Neuronal stem cell (in vitro differentiated cells): ENCODE measurements at regions not wholly inside any gene's neighbourhood (a gene's known extent, or its start where the extent isn't known, plus 50 kb on each side); places are given as distances from the start of the nearest gene placed in this dataset.

Experiments
- DNase-seq: peaks from one replicate; pipeline ENCODE4 v3.0.0-alpha.2; 2013; ENCODE audit warnings: low spot score
- H2AFZ ChIP-seq: one replicate; pipeline ENCODE4 v1.6.1; 2013; ENCODE audit warnings: mild to moderate bottlenecking, low read length, inconsistent platforms
- H2AK5ac ChIP-seq: 2 replicates; pipeline ENCODE4 v1.6.1; 2013; ENCODE audit warnings: low read depth, mild to moderate bottlenecking, inconsistent platforms, low read length, moderate library complexity, mixed read lengths
- H2BK120ac ChIP-seq: 2 replicates; pipeline ENCODE4 v1.6.1; 2013; ENCODE audit warnings: low read depth, mild to moderate bottlenecking, inconsistent platforms, low read length, moderate library complexity, mixed read lengths
- H2BK12ac ChIP-seq: one replicate; pipeline ENCODE4 v1.6.1; 2013; ENCODE audit warnings: low read length, inconsistent platforms
- H2BK15ac ChIP-seq: 2 replicates; pipeline ENCODE4 v1.6.1; 2013; ENCODE audit warnings: mild to moderate bottlenecking, low read length, inconsistent platforms, mixed read lengths
- H2BK5ac ChIP-seq: one replicate; pipeline ENCODE4 v1.6.1; 2013; ENCODE audit warnings: inconsistent platforms, mild to moderate bottlenecking, low read length, moderate library complexity
- H3K14ac ChIP-seq: one replicate; pipeline ENCODE4 v1.6.1; 2013; ENCODE audit warnings: low read length, inconsistent platforms
- H3K18ac ChIP-seq: 2 replicates; pipeline ENCODE4 v1.6.1; 2013; ENCODE audit warnings: low read length, inconsistent platforms
- H3K23ac ChIP-seq: 2 replicates; pipeline ENCODE4 v1.6.1; 2013; ENCODE audit warnings: low read depth, mild to moderate bottlenecking, mixed read lengths, low read length, inconsistent platforms; ENCODE audit not compliant: poor library complexity
- H3K27ac ChIP-seq: replicated peaks from 3 replicates; pipeline ENCODE4 v1.5.1; 2013; ENCODE audit warnings: low read length, inconsistent platforms
- H3K27me3 ChIP-seq, 3 experiments: 2 replicates each; pipeline ENCODE4 v1.6.1; 2013; ENCODE audit warnings: low read length in 3 of 3, mild to moderate bottlenecking in 2 of 3, inconsistent platforms in 1 of 3, low read depth in 1 of 3, mixed read lengths in 1 of 3, moderate library complexity in 1 of 3; ENCODE audit not compliant: control insufficient read depth in 3 of 3, insufficient read depth in 3 of 3
- H3K36me3 ChIP-seq, 2 donors: replicated peaks in 1 of 2; 2 replicates each; pipeline ENCODE4 v1.6.1; 2013; ENCODE audit warnings: low read length in 2 of 2; ENCODE audit not compliant: control insufficient read depth in 2 of 2, insufficient read depth in 2 of 2
- H3K4ac ChIP-seq: 2 replicates; pipeline ENCODE4 v1.6.1; 2013; ENCODE audit warnings: inconsistent platforms, mild to moderate bottlenecking, low read length, moderate library complexity
- H3K4me1 ChIP-seq, 2 donors: 1 replicate in 1 of 2; 2 replicates in 1 of 2; pipeline ENCODE4 v1.6.1; 2013; ENCODE audit warnings: low read length in 2 of 2, low read depth in 1 of 2; ENCODE audit not compliant: control insufficient read depth in 2 of 2, insufficient read depth in 1 of 2
- H3K4me2 ChIP-seq: one replicate; pipeline ENCODE4 v1.6.1; 2013; ENCODE audit warnings: mild to moderate bottlenecking, low read length, inconsistent platforms; ENCODE audit not compliant: insufficient read depth, poor library complexity, severe bottlenecking
- H3K4me3 ChIP-seq, 2 donors: 2 replicates each; pipeline ENCODE4 v1.5.1; 2013; ENCODE audit warnings: low read length in 2 of 2, mild to moderate bottlenecking in 2 of 2, inconsistent platforms in 1 of 2, moderate library complexity in 1 of 2
- H3K79me1 ChIP-seq: one replicate; pipeline ENCODE4 v1.6.1; 2013; ENCODE audit warnings: low read depth, mild to moderate bottlenecking, inconsistent platforms, low read length, moderate library complexity
- H3K9ac ChIP-seq: one replicate; pipeline ENCODE4 v1.6.1; 2013; ENCODE audit warnings: mild to moderate bottlenecking, low read depth, low read length, inconsistent platforms; ENCODE audit not compliant: poor library complexity
- H3K9me3 ChIP-seq, 2 donors: replicated peaks in 1 of 2; 2 replicates each; pipeline versions ENCODE3 to v1.6.1; 2013; ENCODE audit warnings: low read length in 2 of 2, mild to moderate bottlenecking in 2 of 2, inconsistent platforms in 1 of 2, low read depth in 1 of 2, mixed read lengths in 1 of 2, moderate library complexity in 1 of 2; ENCODE audit not compliant: control insufficient read depth in 2 of 2, insufficient read depth in 1 of 2
- H4K8ac ChIP-seq: one replicate; pipeline ENCODE4 v1.6.1; 2013; ENCODE audit warnings: low read depth, mild to moderate bottlenecking, inconsistent platforms, low read length, moderate library complexity
- H4K91ac ChIP-seq: one replicate; pipeline ENCODE4 v1.6.1; 2013; ENCODE audit warnings: low read length, low read depth, mild to moderate bottlenecking, inconsistent platforms; ENCODE audit not compliant: poor library complexity
- WGBS, 2 donors: extraction: QIAGEN DNeasy Blood & Tissue Kit; methylation state at CpG; one replicate each; pipeline ENCODE4 v1.1.7; 2013; ENCODE audit warnings: missing lambda C conversion rate in 2 of 2, mixed read lengths in 1 of 2; ENCODE audit not compliant: insufficient read length in 2 of 2, insufficient replicate concordance in 1 of 2; ENCODE audit errors: extremely low coverage in 2 of 2; 5-methylcytosine and 5-hydroxymethylcytosine counted together

GRCh38 chr14:85234156-85235025 lies 295.6 kb upstream of the FLRT2 start:
- Histone ChIP-seq H3K79me1 (no peaks in the 10 kb centered on the region), H3K4me3 (no peak overlapping the region), H3K14ac (no peak overlapping the region), H3K9ac (no peak overlapping the region), H2BK5ac (no peak overlapping the region), H3K18ac (no peak overlapping the region), H3K27me3 (no peaks in the 10 kb centered on the region), H3K4ac (no peak overlapping the region), H2AFZ (no peak overlapping the region), H3K4me1 (no peaks in the 10 kb centered on the region), H3K4me2 (no peak overlapping the region), H3K27ac (no peak overlapping the region), H4K8ac (no peak overlapping the region), H3K9me3 (no peaks in the 10 kb centered on the region), H2BK12ac (no peak overlapping the region), H2BK120ac (no peak overlapping the region), H2BK15ac (no peak overlapping the region), H3K36me3 (no peaks in the 10 kb centered on the region), H3K23ac (no peak overlapping the region), H4K91ac (no peak overlapping the region), H2AK5ac (no peak overlapping the region)
- WGBS, 2 donors: no CpG with 5 or more reads among the region's 10 CpGs
- DNase-seq: no peak

GRCh38 chr14:85235868-85236267 lies 294.1 kb upstream of the FLRT2 start:
- Histone ChIP-seq H2AK5ac (no peak overlapping the region), H2BK12ac (no peak overlapping the region), H3K23ac (no peak overlapping the region), H2BK5ac (no peak overlapping the region), H3K4me1 (no peaks in the 10 kb centered on the region), H3K4me2 (no peak overlapping the region), H3K9me3 (no peaks in the 10 kb centered on the region), H3K9ac (no peak overlapping the region), H3K27ac (no peak overlapping the region), H3K14ac (no peak overlapping the region), H4K8ac (no peak overlapping the region), H2BK120ac (no peak overlapping the region), H3K18ac (no peak overlapping the region), H3K4me3 (no peak overlapping the region), H3K36me3 (no peaks in the 10 kb centered on the region), H2BK15ac (no peak overlapping the region), H4K91ac (no peak overlapping the region), H3K27me3 (no peaks in the 10 kb centered on the region), H2AFZ (no peak overlapping the region), H3K79me1 (no peaks in the 10 kb centered on the region), H3K4ac (no peak overlapping the region)
- WGBS, 2 donors: no CpG with 5 or more reads among the region's 3 CpGs
- no peak for DNase-seq

DNA sequence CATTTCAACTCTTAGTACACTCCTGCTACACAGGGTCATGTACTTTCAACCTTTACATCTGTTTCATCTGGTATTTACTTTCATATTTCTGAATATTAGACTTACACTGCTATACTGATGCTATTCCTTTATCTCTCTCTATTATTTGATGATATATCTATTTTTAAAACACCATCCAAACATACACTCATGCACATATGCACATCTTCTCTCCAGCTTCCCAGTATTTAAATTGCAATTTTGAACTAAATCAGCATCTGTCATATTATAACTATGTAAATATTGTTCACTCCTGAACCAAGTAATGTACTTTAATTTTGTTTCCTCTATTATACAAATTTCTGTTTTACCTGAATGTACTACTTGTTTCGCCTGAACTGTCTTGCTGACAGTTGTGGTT lies 293.6 kb upstream of the FLRT2 start:
- H3K4me3 ChIP-seq: no peak overlapping the region
- no peak overlapping the region for H2BK5ac ChIP-seq

DNA sequence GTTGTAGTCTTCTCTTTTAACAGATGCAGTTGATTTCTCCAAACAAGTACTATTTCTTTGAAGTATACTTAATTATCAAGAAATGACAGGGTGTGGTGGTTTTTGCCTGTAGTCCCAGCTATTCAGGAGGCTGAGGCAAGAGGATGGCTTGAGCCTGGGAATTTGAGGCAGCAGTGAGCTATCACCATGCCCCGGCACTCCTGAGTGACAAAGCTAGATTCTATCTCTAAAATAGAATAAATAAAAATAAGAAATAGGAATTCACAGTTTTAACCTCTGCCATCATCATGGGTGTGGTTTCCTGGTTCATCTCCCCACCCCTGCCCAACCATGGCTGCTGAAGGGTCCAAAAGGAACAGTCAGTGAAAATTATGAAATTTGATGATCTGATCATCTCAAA lies 290.2 kb upstream of the FLRT2 start:
- H3K14ac ChIP-seq: no peak overlapping the region
- no peak overlapping the region for H2BK120ac ChIP-seq
- no peak overlapping the region for H3K4me2 ChIP-seq
- no peak for DNase-seq
- no peaks in the 10 kb centered on the region for H3K36me3 ChIP-seq
- H3K27me3 ChIP-seq: no peaks in the 10 kb centered on the region
- WGBS, 2 donors: no CpG with 5 or more reads among the region's 1 CpG
- no peak overlapping the region for H4K91ac ChIP-seq
- H2BK15ac ChIP-seq: no peak overlapping the region
- H3K4ac ChIP-seq: no peak overlapping the region
- H3K27ac ChIP-seq: no peak overlapping the region
- no peak overlapping the region for H2BK5ac ChIP-seq
- no peak overlapping the region for H2AK5ac ChIP-seq
- no peak overlapping the region for H2AFZ ChIP-seq
- H4K8ac ChIP-seq: no peak overlapping the region
- peaks cover 0 to 2% of the 10 kb centered on the region in 2 donors for H3K4me1 ChIP-seq
- H3K9me3 ChIP-seq: no peaks in the 10 kb centered on the region
- no peaks in the 10 kb centered on the region for H3K79me1 ChIP-seq
- H3K4me3 ChIP-seq: no peak overlapping the region
- H3K18ac ChIP-seq: no peak overlapping the region
- no peak overlapping the region for H2BK12ac ChIP-seq
- no peak overlapping the region for H3K9ac ChIP-seq
- H3K23ac ChIP-seq: no peak overlapping the region

More for the DNA sequence above, 293.6 kb upstream of the FLRT2 start:
- Histone ChIP-seq H2BK120ac (no peak overlapping the region), H3K36me3 (no peaks in the 10 kb centered on the region), H2BK12ac (no peak overlapping the region), H2AFZ (no peak overlapping the region), H2AK5ac (no peak overlapping the region), H3K18ac (no peak overlapping the region), H3K27ac (no peak overlapping the region), H4K91ac (no peak overlapping the region), H2BK15ac (no peak overlapping the region), H3K14ac (no peak overlapping the region), H4K8ac (no peak overlapping the region), H3K4me2 (no peak overlapping the region), H3K4ac (no peak overlapping the region), H3K79me1 (no peaks in the 10 kb centered on the region), H3K27me3 (no peaks in the 10 kb centered on the region), H3K9me3 (no peaks in the 10 kb centered on the region), H3K4me1 (no peaks in the 10 kb centered on the region), H3K9ac (no peak overlapping the region), H3K23ac (no peak overlapping the region)
- no peak for DNase-seq
- no CpG with 5 or more reads among the region's 1 CpG for WGBS, 2 donors
